ENCODE measurements at regions not wholly inside any gene's neighbourhood (a gene's known extent, or its start where the extent isn't known, plus 50 kb on each side); places are given as distances from the start of the nearest gene placed in this dataset.

DNA sequence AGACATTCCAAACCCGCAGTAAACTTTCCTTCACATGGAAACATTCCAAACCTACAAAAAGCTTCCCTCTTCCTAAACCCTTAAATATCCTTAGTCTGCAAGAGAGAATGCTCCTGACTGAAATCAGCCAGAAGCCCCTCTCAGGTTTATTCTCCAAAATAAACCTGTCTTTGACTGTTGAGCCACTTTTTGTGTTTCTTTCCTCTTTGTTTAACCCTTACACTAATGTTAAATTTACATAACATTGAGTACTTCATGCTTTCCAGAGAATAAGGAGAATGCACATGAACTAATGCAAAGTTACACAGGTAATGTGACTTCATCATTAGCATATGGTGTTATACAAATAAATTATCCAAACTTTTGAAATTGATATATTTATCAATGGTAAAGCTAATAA, 262.6 kb upstream of the PRKCQ start:
- TF ChIP-seq POLR2A (IDR thresholded peaks at IDR 0.05; ENCODE audit: extremely low read depth, insufficient read length), result no peak
- TF ChIP-seq MAX (IDR thresholded peaks at IDR 0.05; ENCODE audit: low read depth, low read length), result no peak
- TF ChIP-seq CTCF (IDR thresholded peaks at IDR 0.05; ENCODE audit: low read depth, low read length), result no peak
- TF ChIP-seq MYC (IDR thresholded peaks at IDR 0.05; ENCODE audit: low read depth, low read length), result no peak
- no peak for DNase-seq (ENCODE audit: low read depth)
- no peak overlapping the region for H3K4me3 ChIP-seq (ENCODE audit: low read depth, low read length)

GRCh38 chr10:6841761-6842160, 261.7 kb upstream of the PRKCQ start:
- no peak overlapping the region for H3K4me3 ChIP-seq (ENCODE audit: low read depth, low read length)
- no peak for TF ChIP-seq MAX (IDR thresholded peaks at IDR 0.05; ENCODE audit: low read depth, low read length)
- no peak for TF ChIP-seq POLR2A (IDR thresholded peaks at IDR 0.05; ENCODE audit: extremely low read depth, insufficient read length)
- no peak for TF ChIP-seq CTCF (IDR thresholded peaks at IDR 0.05; ENCODE audit: low read depth, low read length)
- no peak for TF ChIP-seq MYC (IDR thresholded peaks at IDR 0.05; ENCODE audit: low read depth, low read length)
- DNase-seq (ENCODE audit: low read depth), result no peak

- TF ChIP-seq POLR2A (IDR thresholded peaks at IDR 0.05; ENCODE audit: extremely low read depth, insufficient read length), result no peak
- TF ChIP-seq MYC (IDR thresholded peaks at IDR 0.05; ENCODE audit: low read depth, low read length), result no peak
- no peak for TF ChIP-seq CTCF (IDR thresholded peaks at IDR 0.05; ENCODE audit: low read depth, low read length)
- no peak for TF ChIP-seq MAX (IDR thresholded peaks at IDR 0.05; ENCODE audit: low read depth, low read length)
- no peak overlapping the region for H3K4me3 ChIP-seq (ENCODE audit: low read depth, low read length)
- peak; percentile 35 for DNase-seq (ENCODE audit: low read depth)
Observed at GRCh38 chr10:6840766-6841165, 260.7 kb upstream of the PRKCQ start.

DNA sequence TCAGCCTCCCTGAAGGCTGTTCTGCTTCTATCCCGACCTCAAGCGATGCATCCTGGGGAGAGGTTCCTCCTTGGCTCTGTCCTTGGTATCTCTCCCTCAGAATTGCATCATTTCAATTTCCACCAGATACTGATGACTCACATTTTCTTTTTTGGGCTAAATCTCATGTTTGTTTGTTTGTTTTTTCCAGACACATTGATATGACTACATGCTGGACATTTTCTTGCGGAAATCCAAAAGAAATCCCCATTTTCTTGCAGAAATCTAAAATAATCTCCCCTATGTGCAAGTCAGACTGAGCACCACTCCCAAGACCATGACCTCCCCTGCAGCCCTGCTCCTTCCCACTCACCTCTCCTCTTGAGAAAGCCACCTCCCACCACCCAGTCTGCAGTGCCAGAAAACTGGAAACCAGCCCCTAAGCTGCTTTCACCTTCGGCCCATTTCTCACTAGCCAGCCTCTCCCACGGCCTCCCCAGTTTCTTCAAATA, 260.2 kb upstream of the PRKCQ start:
- TF ChIP-seq CTCF (IDR thresholded peaks at IDR 0.05; ENCODE audit: low read depth, low read length), result no peak
- TF ChIP-seq MAX (IDR thresholded peaks at IDR 0.05; ENCODE audit: low read depth, low read length), result no peak
- TF ChIP-seq POLR2A (IDR thresholded peaks at IDR 0.05; ENCODE audit: extremely low read depth, insufficient read length), result no peak
- TF ChIP-seq MYC (IDR thresholded peaks at IDR 0.05; ENCODE audit: low read depth, low read length), result no peak
- peak; percentile 25 for DNase-seq (ENCODE audit: low read depth)
- no peak overlapping the region for H3K4me3 ChIP-seq (ENCODE audit: low read depth, low read length)

DNA sequence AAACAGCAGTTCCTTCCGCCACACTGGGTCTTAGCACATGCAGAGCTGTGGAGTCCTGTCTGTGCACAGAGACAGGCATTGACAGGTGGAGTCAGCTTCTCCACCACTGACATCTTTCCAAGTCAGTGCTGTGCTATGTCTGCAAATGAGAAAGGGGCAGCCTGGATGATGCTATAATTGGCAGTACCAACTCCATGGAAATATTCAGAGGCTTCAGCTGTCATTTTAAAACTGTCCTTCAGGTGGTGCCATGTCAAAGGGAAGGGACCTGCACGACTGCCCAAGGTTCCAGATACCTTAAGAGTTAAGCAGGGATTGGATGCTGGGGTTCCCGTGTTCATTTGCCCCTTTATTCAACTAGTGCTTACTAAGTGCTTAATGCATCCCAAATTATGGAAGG, 258.0 kb upstream of the PRKCQ start:
- peak; percentile 9 for DNase-seq (ENCODE audit: low read depth)
- TF ChIP-seq CTCF (IDR thresholded peaks at IDR 0.05; ENCODE audit: low read depth, low read length) (peak; percentile 26), MAX (IDR thresholded peaks at IDR 0.05; ENCODE audit: low read depth, low read length) (no peak)
- no peak overlapping the region for H3K4me3 ChIP-seq (ENCODE audit: low read depth, low read length)

Data from NB4 (cell line).